Skin epidermis (tissue), 12 donors: ENCODE measurements at regions not wholly inside any gene's neighbourhood (a gene's known extent, or its start where the extent isn't known, plus 50 kb on each side); places are given as distances from the start of the nearest gene placed in this dataset.

Experiments used
- H3K27ac ChIP-seq, 21 experiments: fragments of 200-600 bp; sonication (generic) in 11 of 21; one replicate each; pipeline ENCODE4 v1.5.0; 2020; ENCODE audit warnings: mild to moderate bottlenecking in 3 of 21, inconsistent platforms in 2 of 21, moderate library complexity in 2 of 21
- H3K4me3 ChIP-seq, 7 experiments: fragments of 200-600 bp; sonication (generic) in 2 of 7; one replicate each; pipeline ENCODE4 v1.5.0; 2020; ENCODE audit warnings: inconsistent platforms in 2 of 7, mild to moderate bottlenecking in 2 of 7, moderate library complexity in 1 of 7

DNA sequence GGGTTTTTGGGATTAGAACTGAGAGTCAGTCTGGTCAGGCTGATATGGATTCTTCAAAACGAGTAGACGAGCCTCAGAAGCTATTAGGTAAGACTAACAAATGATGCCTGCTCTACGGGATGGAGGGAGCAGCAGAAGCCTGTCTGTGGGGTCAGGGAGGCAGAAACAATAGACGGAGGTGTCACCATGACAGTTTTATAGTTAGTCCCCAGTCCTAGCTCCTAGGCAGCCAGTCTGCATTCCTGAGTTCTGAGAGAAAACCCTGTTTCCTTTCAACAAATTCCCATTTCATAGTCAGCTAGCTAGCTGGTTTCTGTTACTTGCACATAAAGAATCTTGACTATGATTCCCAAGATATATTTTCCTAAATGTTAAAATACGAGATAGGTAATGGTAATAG lies 542.1 kb downstream of the PID1 start:
- Histone ChIP-seq H3K27ac (no peak overlapping the region), H3K4me3 (no peak overlapping the region)

DNA sequence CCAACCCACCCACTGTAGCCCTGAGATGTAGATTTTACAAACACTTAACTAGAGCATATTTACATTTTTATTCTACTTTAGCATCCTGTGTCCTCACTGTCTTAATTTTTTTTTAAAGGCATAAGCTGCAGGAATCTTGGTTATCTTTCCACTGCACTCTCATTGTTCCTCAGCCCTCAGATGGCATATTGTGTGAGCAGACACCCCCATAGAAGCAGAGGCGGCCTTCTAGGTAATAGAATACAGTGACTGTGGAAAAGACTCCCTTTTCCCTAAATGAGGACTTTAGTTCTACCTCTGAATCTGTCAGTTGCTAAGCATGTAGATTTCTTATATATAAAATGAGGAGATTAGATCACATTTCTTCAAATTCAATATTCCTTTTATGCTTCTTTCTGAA lies 543.5 kb upstream of the SPHKAP start:
- Histone ChIP-seq H3K4me3 (no peak overlapping the region), H3K27ac (no peak overlapping the region)

DNA sequence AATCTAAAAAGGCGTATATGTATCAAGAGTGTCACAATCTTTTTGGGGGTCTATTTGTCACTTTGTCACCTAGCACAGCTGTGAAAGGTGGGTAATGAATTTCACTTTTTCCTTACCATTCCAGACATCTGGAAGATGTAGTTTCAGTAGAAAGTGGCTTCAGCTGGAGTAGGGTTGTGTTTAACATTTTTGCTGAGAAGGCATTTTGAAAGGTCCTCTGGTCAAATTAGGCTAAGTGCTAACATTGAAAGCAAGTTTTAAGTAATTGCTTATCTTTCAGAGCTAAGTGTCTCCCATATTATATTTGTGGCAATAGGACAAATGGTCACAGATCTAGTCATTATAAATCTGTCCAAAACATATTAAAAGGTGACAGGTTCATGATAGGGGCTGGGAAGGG lies 542.1 kb upstream of the SPHKAP start:
- Histone ChIP-seq H3K27ac (no peak overlapping the region), H3K4me3 (no peak overlapping the region)

DNA sequence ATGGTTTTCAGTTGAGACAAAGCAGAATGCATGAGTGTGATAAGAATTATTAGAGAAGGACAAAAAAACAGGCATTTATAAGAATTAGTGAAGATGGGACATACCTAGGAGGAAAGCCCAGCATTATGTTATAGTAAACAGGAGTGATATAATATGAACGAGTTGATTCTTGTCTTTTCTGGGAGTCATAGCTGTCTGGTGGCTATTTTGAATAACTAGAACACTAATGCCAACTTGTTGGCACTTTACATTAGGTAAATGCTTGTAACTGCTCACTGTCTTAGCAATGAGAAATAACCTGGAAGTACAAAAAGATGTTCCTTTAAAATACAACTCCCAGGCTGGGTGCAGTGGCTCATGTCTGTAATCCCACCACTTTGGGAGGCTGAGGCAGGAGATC lies 540.8 kb upstream of the SPHKAP start:
- H3K4me3 ChIP-seq, result no peak overlapping the region

DNA sequence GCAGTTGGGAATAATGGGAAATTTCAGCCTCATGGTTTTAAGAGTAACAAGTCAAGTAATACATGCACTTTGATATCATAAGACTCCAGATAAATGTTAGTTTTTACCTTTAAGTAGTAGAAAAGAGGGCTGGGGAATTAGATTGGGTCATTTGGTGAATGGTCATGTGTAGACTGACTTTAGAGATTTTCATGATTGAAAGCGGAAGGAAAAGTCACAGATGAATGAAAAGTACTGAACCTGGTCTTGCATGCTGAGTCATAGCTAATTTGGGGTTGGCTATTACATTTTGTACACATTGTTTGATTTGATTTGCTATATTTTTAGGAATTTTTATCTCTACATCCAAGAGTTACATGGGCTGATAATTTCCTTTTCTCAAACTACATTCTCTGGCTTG lies 539.4 kb upstream of the SPHKAP start:
- Histone ChIP-seq H3K4me3 (no peak overlapping the region), H3K27ac (no peak overlapping the region)

More for the DNA sequence above, 540.8 kb upstream of the SPHKAP start:
- H3K27ac ChIP-seq, result no peak overlapping the region

DNA sequence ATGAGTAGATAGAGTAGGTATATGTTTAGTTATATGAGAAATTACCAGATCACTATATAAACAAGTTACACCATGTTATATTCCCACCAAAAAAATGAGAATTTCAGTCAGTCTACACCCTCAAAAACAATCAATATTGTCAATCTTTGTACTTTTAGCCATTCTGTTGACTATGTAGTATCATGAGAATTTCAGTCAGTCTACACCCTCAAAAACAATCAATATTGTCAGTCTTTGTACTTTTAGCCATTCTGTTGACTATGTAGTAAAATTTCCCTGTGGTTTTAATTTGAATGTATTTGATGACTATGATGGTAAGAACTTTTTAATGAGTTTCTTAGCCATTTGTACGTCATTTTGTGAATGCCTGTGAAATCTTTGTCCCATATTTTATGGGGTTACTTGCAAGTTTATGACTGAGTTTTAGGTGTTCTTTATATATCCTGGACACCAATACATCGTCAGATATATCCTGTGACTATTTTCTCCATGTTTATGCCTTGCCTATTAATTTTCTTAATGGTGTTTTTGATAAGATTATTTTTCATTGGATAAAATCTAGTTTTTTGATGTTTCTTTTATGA lies 528.4 kb upstream of the SPHKAP start:
- H3K27ac ChIP-seq, result no peak overlapping the region

DNA sequence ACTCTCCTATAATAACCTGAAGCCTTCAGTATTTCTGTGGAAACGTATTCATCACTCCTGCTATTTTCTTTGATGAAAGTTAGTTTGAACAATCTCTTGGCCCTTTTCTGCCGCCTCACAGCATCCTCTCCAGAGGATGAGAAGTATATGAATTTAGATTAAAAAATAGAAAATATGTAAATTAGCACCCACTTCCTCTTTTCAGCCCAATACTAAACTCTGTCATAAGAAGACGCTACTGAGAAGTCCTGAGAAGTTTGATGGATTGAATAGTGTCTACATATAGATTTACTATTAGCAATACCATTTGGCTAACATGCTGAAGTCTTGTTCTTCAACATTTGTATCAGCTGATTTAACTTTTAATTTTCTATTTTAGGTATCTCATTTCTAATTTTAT lies 526.4 kb upstream of the SPHKAP start:
- H3K27ac ChIP-seq, result no peak overlapping the region
- no peak overlapping the region for H3K4me3 ChIP-seq

More for the DNA sequence above, 528.4 kb upstream of the SPHKAP start:
- no peak overlapping the region for H3K4me3 ChIP-seq

DNA sequence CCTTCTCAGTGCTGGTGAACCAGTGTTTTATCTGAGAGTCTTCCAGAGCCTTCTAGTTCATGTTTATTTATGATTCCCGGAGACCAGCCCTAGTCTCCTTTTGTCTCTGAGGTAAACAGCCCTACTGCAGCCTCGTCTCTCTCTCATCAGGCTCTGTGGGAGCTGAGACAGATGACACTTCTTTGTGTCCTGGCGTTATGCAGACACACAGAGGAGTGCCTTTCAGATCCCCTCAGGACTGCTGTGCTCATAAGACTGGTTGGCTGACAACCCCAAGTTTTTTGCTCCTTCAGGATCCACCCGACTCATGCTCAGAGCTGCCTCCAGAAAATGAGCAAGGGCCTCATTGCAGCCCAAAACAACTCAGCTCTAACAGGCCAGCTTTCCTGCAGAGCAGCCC lies 523.8 kb upstream of the SPHKAP start:
- Histone ChIP-seq H3K4me3 (no peak overlapping the region), H3K27ac (no peak overlapping the region)

DNA sequence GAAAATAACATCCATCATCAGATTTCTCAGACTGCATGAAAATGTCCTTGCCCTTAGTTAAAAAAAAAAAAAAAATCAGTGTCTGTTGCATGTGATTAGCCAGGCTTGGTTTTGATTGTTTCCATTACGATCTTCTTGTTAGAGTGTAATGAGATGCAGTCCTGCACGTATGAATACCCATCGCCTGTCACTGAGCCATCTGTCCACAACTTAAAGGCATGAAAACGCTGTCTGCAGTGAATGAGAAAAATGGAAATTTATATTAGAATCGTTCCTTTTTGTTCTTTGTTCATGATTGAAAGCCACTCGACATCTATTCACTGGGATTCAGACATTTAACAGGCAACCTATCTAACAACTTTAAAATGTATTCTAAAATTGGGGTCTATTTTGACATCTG lies 521.7 kb upstream of the SPHKAP start:
- Histone ChIP-seq H3K4me3 (no peak overlapping the region), H3K27ac (no peak overlapping the region)

DNA sequence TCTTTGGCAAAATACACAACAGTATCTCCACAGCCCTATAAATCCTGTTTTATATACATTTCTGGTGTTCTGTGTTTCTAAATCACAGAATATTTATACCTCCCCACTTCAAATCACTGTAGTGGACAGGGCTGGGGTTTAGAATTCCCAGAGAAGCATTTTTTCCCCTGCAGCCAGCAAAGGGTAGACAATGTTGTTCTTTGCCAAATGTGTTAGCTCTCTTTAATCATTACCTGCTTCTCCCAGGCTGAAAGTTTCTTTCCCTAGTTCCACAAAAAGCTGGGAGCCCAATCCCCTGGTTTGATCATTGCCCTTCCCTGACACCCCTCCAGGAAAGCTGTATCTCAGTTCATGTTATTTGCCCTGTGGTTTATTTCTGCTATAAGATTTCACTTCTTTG lies 520.0 kb upstream of the SPHKAP start:
- Histone ChIP-seq H3K4me3 (no peak overlapping the region), H3K27ac (no peak overlapping the region)

DNA sequence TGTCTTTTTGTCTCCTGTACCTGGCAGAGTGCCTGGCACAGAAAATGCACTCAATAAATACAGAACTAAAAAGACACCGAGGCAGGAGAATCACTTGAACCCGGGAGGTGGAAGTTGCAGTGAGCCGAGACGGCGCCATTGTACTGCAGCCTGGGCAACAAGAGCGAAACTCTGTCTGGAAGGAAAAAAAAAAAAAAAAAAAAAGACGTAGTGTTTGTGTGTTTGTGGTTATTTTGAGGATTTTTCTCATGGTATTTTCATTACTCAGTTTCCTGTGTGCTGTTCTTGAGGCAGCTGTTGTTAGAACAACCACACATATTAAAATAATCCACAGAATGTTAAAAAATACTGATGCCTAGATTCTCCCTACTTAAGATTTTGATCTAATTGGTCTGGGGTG lies 519.2 kb upstream of the SPHKAP start:
- no peak overlapping the region for H3K4me3 ChIP-seq

DNA sequence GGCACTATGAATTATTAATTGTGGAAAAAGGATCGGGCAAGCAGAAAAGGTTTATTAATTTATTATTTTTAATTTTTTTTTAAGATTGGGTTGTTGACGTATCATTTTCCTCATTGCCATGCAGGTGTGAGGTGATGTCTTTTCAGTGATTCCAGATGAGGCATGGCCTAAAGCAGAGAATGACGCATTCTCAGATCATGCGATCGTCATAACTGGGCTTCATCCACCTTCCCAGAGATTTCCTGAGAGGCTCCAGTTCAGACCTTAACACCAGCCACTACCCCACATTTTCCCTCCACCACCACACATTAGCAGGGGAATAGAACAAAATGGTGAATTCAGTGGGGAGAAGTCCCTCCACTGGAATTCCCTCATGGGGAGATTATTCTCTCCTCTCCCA lies 518.4 kb upstream of the SPHKAP start:
- Histone ChIP-seq H3K27ac (no peak overlapping the region), H3K4me3 (no peak overlapping the region)

More for the DNA sequence above, 519.2 kb upstream of the SPHKAP start:
- H3K27ac ChIP-seq, result no peak overlapping the region

DNA sequence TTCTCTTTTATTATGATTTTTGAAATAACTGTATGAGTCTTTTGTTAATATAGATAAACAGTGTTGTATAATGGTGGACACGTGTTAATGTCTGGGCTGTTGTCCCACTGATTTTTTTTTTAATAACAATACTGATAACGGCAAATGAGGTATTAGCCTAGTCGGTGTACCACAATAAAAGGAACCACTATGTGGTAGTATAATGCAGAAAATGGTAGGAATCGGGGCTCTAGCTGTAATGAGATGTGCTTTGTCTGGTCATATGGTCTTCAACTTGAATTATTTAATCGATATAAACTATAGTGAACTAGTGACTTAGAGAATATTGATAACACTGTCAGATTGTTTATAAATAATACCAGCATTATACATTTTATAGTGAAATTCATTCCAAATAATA lies 517.9 kb upstream of the SPHKAP start:
- no peak overlapping the region for H3K27ac ChIP-seq
- H3K4me3 ChIP-seq, result no peak overlapping the region

DNA sequence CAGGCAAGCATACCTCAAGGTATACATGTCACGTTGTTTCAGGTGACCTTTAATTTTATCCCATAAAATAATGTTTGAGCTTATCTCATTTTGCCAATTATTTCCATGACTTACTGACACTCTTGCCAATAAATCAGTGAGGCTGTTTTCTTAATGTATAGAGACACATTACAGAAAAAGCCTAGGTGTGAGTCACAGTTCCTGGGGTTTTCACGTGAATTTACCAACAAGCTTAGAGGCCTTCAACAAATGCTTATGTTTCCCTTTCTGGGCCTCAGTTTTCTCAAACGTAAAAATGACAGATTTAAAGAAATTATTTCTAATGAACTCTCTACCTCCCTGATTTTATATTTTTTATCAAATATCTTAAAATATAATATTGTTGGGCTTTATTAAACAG lies 517.5 kb upstream of the SPHKAP start:
- no peak overlapping the region for H3K27ac ChIP-seq
- no peak overlapping the region for H3K4me3 ChIP-seq

DNA sequence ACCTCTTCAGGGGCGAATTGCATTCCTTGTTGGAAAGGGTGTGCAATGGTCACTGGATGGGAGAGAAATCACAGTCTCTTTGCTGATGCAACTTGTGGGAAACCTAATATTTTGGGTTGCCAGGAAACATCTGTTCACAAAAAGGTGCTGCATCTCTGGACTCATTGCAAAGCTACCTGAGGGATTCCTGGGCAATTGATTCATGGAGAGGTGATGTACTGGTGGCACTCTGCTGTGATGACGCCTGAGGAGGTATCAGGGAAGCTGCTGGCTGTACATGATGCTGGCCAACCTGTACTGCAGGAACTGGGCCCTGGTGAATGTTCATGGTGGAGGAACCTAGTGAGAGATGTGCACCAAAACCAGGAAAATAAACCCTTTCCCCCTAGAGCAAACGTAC lies 516.0 kb upstream of the SPHKAP start:
- Histone ChIP-seq H3K27ac (no peak overlapping the region), H3K4me3 (no peak overlapping the region)

DNA sequence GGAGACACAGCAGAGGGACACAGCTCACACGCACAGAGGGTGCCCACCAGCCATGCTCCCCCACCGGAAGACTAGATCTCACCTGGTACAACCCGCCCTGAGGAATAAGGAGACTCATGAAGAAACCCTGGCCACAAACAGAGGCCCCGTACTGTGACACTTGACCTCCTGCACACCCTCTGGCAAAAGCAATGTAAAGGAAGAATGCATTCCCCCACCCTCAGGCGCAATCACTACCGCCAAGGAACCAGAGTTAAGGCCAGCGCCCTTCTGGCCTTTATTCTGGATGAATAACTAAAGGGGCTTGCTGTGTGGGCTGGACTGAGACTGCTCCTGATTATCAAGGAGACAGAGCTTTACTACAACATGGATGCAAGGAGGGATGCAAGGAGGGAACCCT lies 509.2 kb upstream of the SPHKAP start:
- no peak overlapping the region for H3K4me3 ChIP-seq
- H3K27ac ChIP-seq, result no peak overlapping the region

DNA sequence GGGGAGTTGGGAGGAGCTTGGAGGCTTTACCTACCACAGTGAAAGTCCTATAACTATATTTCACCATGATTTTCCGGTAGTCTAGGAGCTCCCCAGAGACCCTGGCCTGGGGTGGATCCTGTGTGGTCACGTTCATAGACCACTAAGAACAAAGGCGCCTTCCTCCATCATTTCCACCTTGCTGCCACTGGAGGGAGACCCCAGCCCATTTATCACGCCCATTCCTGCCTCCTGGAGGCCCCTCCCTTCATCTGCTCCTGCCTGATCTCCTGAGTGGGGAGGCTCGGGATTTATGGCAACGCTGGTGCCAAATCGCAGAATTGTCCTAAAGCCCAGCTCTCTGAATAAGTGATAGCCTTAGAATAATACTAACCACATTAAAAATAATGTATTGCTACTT lies 507.6 kb upstream of the SPHKAP start:
- Histone ChIP-seq H3K4me3 (no peak overlapping the region), H3K27ac (no peak overlapping the region)

DNA sequence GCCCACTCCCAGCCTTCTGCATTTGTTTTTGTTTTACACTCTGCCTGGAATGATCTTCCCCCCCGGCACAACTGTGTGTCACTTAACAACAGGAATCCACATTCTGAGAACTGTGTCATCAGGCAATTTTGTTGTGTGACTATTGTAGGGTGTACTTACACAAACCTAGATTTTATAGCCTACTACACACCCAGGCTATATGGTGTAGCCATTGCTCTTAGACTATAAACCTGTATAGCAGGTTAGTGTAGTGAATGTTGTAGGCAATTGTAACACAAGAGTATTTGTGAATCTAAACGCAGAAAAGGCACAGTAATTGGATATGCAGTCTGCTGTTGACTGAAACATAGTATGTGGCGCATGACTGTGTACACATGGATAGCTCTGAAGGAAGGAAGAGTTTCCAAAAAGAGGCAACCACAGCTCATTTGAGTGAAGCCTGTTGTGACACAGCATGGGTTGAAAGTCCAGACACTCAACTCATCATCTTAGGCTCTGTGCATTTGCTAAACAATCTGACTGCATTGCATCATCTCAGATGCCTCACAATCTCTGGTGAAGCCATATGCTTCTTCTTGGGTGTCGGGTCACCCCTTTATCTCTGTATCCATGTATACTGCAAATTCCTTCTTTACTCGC lies 506.6 kb upstream of the SPHKAP start:
- no peak overlapping the region for H3K4me3 ChIP-seq

DNA sequence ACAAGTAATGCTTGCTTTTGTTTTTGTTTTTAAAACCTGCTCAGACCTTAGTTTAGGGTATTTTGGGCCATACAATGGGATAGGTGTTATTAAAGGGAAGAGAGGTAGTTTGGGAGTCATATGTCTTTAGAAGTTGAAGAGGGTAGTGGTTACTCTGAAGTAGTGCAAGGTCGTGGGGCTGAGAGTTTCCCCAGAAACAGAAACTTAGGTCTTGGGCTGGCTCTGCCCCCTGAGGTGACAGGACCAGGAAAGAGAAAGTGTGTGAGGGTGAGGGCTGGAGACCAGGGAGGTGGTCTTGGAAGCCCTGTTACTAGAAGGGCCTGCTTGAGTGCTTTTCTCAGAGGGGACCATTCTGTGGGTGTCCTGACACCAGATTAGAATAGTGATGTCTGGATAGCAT lies 500.5 kb upstream of the SPHKAP start:
- Histone ChIP-seq H3K4me3 (no peak overlapping the region), H3K27ac (no peak overlapping the region)

More for the DNA sequence above, 506.6 kb upstream of the SPHKAP start:
- H3K27ac ChIP-seq, result no peak overlapping the region

DNA sequence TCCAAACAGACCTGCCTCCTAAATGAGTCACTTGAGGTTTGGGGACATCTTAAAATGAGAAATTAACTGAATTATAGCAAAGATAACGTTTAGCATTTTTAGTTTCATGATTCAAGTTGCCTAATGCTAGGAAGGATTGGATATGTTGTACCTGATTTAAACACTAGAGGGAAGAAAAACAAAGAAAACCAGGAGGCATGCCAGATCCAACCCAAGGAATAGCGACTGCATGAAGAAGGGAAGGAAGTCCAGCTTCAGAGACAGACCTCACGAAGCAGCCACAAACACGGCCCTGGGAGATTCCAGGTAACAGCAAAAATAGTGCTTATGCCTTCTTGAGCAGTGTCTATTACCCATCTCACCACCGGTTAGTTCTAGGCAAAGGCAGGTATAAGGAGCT lies 499.9 kb upstream of the SPHKAP start:
- no peak overlapping the region for H3K4me3 ChIP-seq

DNA sequence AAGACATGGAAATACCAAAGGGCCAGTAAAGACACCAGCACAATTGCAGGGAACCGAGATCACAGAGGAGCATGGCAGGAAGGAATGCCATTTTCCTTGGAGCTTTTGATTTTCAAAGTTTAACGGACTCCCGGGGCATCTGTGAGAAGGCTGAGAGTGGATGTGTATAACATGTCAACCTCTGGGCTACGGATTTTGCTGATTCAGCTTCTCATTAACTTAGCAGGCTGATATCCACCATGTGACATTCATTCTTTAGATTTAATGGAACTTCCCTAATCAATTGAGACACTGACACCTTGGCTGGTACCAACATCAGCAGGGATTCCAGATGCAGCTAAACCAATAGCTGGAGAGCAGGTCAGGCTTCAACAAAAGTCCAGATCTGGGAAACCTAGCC lies 496.6 kb upstream of the SPHKAP start:
- Histone ChIP-seq H3K4me3 (no peak overlapping the region), H3K27ac (no peak overlapping the region)

More for the DNA sequence above, 499.9 kb upstream of the SPHKAP start:
- H3K27ac ChIP-seq, result no peak overlapping the region

DNA sequence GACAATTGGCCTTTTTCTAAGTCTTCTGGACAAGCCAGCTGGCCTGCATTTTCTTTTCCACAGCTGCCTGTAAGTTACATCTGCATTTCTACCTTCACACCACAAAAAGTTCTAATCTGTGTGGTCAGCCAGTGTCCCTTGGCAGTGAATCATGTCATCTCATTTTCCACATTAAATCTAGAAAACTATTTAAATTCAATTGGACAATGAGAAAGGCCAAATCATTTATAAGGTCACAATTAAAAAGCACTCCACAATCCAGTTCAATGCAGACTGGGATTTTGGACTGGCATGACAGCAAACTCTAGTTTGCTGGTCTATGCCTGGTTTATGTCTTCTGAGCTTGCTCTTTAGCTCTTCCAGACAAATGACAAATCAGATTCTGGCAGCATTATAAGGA lies 494.2 kb upstream of the SPHKAP start:
- H3K27ac ChIP-seq, result no peak overlapping the region
- no peak overlapping the region for H3K4me3 ChIP-seq
